Thoracic aorta (tissue), 2 donors: ENCODE measurements at regions not wholly inside any gene's neighbourhood (a gene's known extent, or its start where the extent isn't known, plus 50 kb on each side); places are given as distances from the start of the nearest gene placed in this dataset.

ENCODE experiments used
- ATAC-seq: fragments of 150-250 bp; one replicate; pipeline ENCODE4 v1.8.0; 2017; ENCODE audit warnings: low read depth; ENCODE audit not compliant: insufficient number of reproducible peaks, low FRiP score
- DNase-seq: peaks from one replicate; pipeline ENCODE4 v3.0.0-alpha.2; 2020; ENCODE audit warnings: low spot score
- H3K27ac ChIP-seq, 2 donors: fragments of 200-600 bp; sonication (generic); 1 replicate in 1 of 2; 2 replicates in 1 of 2; pipeline ENCODE4 v1.5.1; 2016; ENCODE audit warnings: mild to moderate bottlenecking in 2 of 2, moderate library complexity in 2 of 2
- H3K27me3 ChIP-seq: fragments of 200-600 bp; sonication (generic); replicated peaks from 2 replicates; pipeline ENCODE4 v1.6.0; 2016; ENCODE audit warnings: mild to moderate bottlenecking; ENCODE audit not compliant: insufficient read depth
- H3K36me3 ChIP-seq: fragments of 200-600 bp; sonication (generic); one replicate; pipeline ENCODE4 v1.5.1; 2016
- H3K4me1 ChIP-seq, 2 donors: fragments of 200-600 bp; sonication (generic); 1 replicate in 1 of 2; 2 replicates in 1 of 2; pipeline versions ENCODE4 v1.5.1 to v1.6.0; 2016; ENCODE audit warnings: low read depth in 2 of 2, mild to moderate bottlenecking in 1 of 2; ENCODE audit not compliant: control insufficient read depth in 1 of 2
- H3K4me3 ChIP-seq: fragments of 200-600 bp; sonication (generic); 2 replicates; pipeline ENCODE4 v1.5.1; 2016; ENCODE audit warnings: mild to moderate bottlenecking
- H3K9me3 ChIP-seq: fragments of 200-600 bp; sonication (generic); 2 replicates; pipeline ENCODE4 v1.5.1; 2016
- TF ChIP-seq, protein P1 (sequence below): fragments of 200-600 bp; sonication (generic); IDR thresholded peaks from one replicate; pipeline ENCODE4 v1.5.1; 2019; ENCODE audit warnings: antibody characterized with exemption

DNA sequence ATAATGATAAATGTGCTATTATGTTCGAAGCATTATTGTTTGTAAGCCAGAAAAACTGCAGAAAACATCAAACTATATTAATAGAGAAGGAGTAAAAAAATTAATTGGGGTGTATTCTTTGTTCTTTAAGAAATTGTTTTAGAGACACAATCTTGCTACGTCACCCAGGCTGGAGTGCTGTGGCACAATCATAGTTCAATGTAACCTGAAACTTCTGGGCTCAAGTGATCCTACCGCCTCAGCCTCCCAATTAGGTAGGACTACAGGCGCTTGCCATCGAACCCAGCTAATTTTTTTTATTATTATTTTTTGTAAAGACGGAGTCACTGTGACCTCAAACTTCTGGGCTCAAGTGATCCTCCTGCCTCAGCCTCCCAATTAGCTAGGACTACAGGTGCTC lies 1138.6 kb downstream of the GATA3 start:
- Histone ChIP-seq H3K9me3 (no peaks in the 10 kb centered on the region), H3K36me3 (no peaks in the 10 kb centered on the region), H3K27ac (no peak overlapping the region), H3K27me3 (no peaks in the 10 kb centered on the region), H3K4me1 (no peaks in the 10 kb centered on the region), H3K4me3 (no peak overlapping the region)
- DNase-seq (no peak), ATAC-seq (no peak)
- TF ChIP-seq, protein P1, sequence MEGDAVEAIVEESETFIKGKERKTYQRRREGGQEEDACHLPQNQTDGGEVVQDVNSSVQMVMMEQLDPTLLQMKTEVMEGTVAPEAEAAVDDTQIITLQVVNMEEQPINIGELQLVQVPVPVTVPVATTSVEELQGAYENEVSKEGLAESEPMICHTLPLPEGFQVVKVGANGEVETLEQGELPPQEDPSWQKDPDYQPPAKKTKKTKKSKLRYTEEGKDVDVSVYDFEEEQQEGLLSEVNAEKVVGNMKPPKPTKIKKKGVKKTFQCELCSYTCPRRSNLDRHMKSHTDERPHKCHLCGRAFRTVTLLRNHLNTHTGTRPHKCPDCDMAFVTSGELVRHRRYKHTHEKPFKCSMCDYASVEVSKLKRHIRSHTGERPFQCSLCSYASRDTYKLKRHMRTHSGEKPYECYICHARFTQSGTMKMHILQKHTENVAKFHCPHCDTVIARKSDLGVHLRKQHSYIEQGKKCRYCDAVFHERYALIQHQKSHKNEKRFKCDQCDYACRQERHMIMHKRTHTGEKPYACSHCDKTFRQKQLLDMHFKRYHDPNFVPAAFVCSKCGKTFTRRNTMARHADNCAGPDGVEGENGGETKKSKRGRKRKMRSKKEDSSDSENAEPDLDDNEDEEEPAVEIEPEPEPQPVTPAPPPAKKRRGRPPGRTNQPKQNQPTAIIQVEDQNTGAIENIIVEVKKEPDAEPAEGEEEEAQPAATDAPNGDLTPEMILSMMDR: no peak

DNA sequence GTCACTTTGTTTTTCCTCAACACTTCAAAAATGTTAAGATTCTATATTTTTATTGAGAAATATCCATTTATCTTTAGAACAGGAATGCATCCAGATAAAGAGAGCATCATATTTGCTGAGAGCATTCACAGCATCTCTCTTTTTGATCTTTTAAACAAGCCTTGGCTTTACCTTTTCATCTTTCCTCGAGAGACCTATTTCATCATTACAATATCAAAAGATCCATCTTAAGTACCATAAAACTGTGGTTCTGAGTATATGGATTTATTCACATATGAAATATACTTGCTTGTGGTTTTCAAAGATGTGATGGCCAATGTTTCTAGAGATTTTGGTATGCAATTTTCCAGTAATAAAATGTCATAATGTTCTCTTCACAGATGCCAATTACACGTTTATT lies 1140.9 kb downstream of the GATA3 start:
- Histone ChIP-seq H3K9me3 (no peaks in the 10 kb centered on the region), H3K36me3 (no peaks in the 10 kb centered on the region), H3K4me1 (no peaks in the 10 kb centered on the region), H3K27ac (no peak overlapping the region), H3K4me3 (no peak overlapping the region), H3K27me3 (no peaks in the 10 kb centered on the region)
- TF ChIP-seq, protein P1: no peak
- no peak for ATAC-seq
- no peak for DNase-seq

DNA sequence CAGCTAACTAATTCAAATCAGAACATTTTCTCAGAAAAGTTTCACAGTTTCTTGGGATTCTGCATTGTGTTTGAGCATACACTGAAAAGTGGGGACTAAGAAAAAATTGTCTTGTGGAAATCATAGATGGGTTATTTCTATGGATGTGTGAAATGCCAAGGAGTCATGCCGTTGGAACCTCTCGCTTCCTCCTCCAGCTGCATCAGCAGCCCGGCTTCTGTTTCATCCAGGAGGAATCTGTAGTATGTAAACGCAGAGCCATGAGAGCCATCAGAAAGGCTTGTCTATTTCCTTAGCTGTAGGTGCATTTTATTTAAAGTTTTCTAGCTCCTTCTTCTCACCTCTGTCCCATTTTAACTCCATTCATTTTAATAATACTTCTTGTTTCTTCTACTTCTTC lies 1144.1 kb downstream of the GATA3 start:
- H3K4me3 ChIP-seq: no peak overlapping the region
- no peaks in the 10 kb centered on the region for H3K27me3 ChIP-seq
- H3K9me3 ChIP-seq: no peaks in the 10 kb centered on the region
- ATAC-seq (no peak), DNase-seq (no peak)
- no peaks in the 10 kb centered on the region for H3K36me3 ChIP-seq
- TF ChIP-seq, protein P1: no peak
- H3K4me1 ChIP-seq: no peaks in the 10 kb centered on the region
- no peak overlapping the region for H3K27ac ChIP-seq

DNA sequence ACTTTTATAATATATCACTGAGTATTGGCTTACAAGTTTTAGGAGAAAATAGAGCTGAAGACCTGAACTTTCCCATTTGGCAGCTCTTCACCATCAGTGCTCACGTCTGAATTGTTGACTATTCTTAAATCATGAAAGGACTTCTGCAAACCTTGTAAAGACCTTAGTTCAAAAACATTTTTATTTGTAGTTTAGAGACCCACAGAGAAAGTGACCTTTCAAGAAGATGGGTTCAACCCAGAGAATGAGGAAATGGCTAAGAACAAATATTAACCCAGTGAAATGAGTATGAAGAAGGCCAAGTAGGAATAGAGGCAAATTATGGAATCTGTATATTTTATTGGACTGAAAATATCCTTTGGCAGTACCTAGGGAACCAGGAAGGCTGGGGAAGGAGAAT lies 1151.1 kb downstream of the GATA3 start:
- Histone ChIP-seq H3K9me3 (no peaks in the 10 kb centered on the region), H3K27ac (no peak overlapping the region), H3K4me1 (no peaks in the 10 kb centered on the region), H3K27me3 (no peaks in the 10 kb centered on the region), H3K36me3 (no peaks in the 10 kb centered on the region), H3K4me3 (no peak overlapping the region)
- DNase-seq (no peak), ATAC-seq (no peak)
- TF ChIP-seq, protein P1: no peak

DNA sequence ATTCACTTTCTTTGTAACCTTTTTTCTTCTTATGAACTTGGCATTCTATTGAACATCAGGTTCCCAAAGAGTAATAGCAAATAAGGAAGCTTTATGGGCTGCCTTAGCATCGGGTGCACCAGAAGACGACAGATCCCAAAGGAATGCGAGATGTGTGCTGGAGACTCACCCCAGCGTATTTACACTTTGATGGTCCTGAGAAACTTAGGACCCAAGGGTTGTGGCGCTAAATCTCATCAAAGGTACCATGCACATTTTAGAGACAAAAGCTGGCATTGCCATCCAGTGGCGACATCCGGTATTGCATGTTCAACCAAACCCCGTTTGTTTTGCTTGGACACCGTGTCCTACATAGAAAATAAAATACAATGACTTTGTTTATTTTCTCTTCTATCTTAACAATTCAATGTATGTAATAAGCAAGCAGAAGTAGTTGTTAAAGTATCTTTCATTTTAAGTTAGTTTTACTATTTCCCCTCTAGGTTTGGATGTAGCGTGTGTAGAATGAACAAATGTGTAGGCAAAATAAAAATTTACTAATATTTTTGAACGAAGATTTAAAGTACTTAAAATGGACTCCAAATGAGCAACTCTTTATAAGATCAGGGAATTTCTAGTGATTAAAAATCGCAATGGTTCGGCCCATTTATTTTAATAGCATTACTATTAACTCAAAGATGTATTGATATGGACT lies 1154.8 kb downstream of the GATA3 start:
- TF ChIP-seq, protein P1: peak; percentile 80
- no peaks in the 10 kb centered on the region for H3K27me3 ChIP-seq
- DNase-seq (no peak), ATAC-seq (no peak)
- H3K36me3 ChIP-seq: no peaks in the 10 kb centered on the region
- H3K4me1 ChIP-seq: no peaks in the 10 kb centered on the region
- H3K9me3 ChIP-seq: no peaks in the 10 kb centered on the region
- H3K27ac ChIP-seq: no peak overlapping the region
- no peak overlapping the region for H3K4me3 ChIP-seq
